Activated T-cell treated with anti-CD3 and anti-CD28 coated beads, Interleukin-2, amount 50 U/mL, for 4 hours (primary cell): ENCODE measurements at regions not wholly inside any gene's neighbourhood (a gene's known extent, or its start where the extent isn't known, plus 50 kb on each side); places are given as distances from the start of the nearest gene placed in this dataset.

ENCODE experiments used
- ATAC-seq, 2 donors: fragments of 200-7000 bp; cut with Tn5 transposase; one replicate each; pipeline ENCODE4 v1.10.0; 2021
- DNase-seq: peaks from one replicate; pipeline ENCODE4 v3.0.0-alpha.2; 2020
- H3K27me3 Mint-ChIP-seq: one replicate; pipeline ENCODE4 v1.8.0; 2021; ENCODE audit warnings: low read depth, mixed read lengths
- H3K36me3 Mint-ChIP-seq: one replicate; pipeline ENCODE4 v1.8.0; 2022; ENCODE audit warnings: mixed read lengths; ENCODE audit not compliant: insufficient read depth
- H3K4me1 Mint-ChIP-seq: one replicate; pipeline ENCODE4 v1.8.0; 2021; ENCODE audit warnings: low read depth, mixed read lengths
- H3K4me3 Mint-ChIP-seq: one replicate; pipeline ENCODE4 v1.8.0; 2021; ENCODE audit warnings: mild to moderate bottlenecking, moderate library complexity, mixed read lengths
- H3K9me3 Mint-ChIP-seq: one replicate; pipeline ENCODE4 v1.8.0; 2021; ENCODE audit warnings: mixed read lengths

DNA sequence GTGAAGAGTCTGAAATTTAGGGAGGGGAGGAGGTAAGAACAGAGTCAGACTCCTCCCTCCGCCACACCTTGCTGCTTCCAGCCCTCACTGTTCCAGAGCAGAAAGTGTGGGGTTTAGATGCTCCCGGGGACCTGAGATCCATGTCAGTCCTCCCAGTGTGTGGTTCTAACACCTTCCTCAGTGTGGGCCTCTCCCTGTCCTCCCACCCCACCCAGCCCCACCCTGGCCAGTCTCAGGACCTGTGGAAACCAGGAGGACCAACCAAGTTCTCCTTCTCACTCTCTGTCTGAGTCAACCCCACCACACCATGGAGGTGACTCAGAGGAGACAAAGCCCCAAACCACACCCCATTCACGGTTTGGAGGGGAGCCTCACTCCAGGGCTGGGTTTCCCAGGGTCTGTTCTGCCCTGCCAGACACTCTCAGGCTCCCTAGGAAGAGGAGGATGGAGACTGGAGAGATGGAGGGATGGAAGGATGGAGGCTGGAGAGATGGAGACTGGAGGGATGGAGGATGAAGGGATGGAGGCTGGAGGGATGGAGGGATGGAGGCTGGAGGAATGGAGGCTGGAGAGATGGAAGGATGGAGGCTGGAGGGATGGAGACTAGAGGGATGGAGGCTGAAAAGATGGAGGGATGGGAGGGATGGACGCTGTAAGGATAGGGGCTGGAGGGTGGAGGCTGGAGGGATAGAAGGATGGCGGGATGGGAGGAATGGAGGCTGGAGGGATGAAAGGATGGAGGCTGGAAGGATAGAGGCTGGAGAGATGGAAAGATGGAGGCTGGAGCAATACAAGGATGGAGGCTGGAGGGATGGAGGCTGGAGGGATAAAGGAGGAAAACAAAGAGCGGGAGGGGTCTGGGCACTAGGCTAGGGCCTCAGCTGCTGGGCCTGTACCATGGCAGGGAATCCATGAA lies 100.9 kb upstream of the RUNX3 start:
- peak; percentile 69 for DNase-seq
- Mint-ChIP-seq H3K4me1 (peaks cover 77% of the 10 kb centered on the region), H3K4me3 (peak overlapping the region; percentile 76)

DNA sequence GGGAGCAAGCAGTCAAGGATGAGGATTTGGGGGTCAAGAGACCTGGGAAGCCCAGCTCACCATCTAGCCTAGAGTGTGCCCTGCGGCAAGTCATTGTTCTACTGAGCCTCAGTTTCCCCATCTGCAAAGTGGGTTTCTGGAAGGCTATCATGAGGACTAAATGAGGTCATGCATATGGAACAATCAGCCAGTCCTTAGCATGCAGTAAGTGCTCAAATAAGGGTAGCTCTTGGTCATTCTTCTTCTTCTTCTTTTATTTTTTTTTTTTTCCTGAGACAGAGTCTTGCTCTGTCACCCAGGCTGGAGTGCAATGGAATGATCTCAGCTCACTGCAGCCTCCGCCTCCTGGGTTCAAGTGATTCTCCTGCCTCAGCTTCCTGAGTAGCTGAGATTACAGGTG lies 99.9 kb upstream of the RUNX3 start:
- ATAC-seq (no peak), DNase-seq (no peak)
- Mint-ChIP-seq H3K36me3 (no peaks in the 10 kb centered on the region), H3K4me3 (no peak overlapping the region), H3K4me1 (peaks cover 82% of the 10 kb centered on the region), H3K9me3 (no peaks in the 10 kb centered on the region), H3K27me3 (no peaks in the 10 kb centered on the region)

More for the DNA sequence above, 100.9 kb upstream of the RUNX3 start:
- Mint-ChIP-seq H3K9me3 (no peaks in the 10 kb centered on the region), H3K36me3 (no peaks in the 10 kb centered on the region), H3K27me3 (no peaks in the 10 kb centered on the region)
- ATAC-seq = peak; percentile 87 to 88

DNA sequence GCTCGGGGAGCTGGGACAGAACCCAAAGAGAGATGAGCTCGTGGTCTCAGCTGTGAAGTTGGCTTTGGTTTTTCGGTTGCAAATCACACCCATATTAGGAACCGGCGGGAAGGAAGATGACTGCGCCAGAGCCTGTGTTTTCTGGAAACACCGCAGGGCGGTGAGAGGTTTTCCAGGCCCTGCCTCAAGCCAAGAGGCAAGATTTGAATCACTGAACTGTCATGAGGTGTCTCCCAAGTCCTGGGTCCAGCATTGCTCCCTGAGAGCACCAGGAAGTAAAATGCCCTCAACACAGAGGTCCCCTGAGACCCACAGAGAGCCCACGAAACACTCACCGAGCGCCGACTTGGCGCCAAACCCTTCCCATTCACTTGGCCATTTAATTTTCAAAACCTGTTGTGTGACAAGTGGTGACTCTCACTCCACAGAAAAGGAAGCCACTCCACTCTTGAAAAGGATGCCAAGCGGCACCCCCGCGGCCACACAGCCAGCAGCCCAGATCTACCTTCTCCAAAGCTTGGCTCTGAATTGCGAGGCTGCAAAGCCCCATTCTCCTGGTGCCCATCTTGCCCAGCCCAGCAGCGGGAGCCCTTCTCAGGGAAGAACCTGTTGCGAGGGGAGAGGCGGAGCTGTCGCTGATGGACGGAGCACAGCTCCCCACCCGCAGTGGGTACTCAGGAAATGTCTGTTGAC lies 99.0 kb upstream of the RUNX3 start:
- ATAC-seq (peak in 1 of 2 donors; percentile 5), DNase-seq (no peak)
- H3K36me3 Mint-ChIP-seq = no peaks in the 10 kb centered on the region
- H3K4me3 Mint-ChIP-seq = peak overlapping the region; percentile 63
- no peaks in the 10 kb centered on the region for H3K9me3 Mint-ChIP-seq
- H3K27me3 Mint-ChIP-seq = no peaks in the 10 kb centered on the region
- peaks cover 88% of the 10 kb centered on the region for H3K4me1 Mint-ChIP-seq

DNA sequence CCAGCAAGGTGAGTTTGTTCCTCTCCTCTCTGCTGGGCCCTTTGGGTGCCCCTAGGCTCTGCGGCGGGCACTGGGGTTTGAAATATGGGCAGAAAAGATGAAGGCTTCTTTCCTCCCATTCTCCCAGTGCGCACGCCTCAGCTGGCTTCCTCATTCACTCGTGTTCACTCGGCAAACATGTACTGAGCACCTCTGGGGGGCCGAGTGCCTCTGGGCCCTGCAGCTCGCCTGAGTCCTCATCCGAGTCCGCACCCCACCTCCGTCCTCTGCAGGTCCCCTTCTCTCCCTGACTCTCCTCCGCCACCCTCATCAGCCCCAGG lies 98.5 kb upstream of the RUNX3 start:
- no peak for ATAC-seq
- no peak overlapping the region for H3K4me3 Mint-ChIP-seq

DNA sequence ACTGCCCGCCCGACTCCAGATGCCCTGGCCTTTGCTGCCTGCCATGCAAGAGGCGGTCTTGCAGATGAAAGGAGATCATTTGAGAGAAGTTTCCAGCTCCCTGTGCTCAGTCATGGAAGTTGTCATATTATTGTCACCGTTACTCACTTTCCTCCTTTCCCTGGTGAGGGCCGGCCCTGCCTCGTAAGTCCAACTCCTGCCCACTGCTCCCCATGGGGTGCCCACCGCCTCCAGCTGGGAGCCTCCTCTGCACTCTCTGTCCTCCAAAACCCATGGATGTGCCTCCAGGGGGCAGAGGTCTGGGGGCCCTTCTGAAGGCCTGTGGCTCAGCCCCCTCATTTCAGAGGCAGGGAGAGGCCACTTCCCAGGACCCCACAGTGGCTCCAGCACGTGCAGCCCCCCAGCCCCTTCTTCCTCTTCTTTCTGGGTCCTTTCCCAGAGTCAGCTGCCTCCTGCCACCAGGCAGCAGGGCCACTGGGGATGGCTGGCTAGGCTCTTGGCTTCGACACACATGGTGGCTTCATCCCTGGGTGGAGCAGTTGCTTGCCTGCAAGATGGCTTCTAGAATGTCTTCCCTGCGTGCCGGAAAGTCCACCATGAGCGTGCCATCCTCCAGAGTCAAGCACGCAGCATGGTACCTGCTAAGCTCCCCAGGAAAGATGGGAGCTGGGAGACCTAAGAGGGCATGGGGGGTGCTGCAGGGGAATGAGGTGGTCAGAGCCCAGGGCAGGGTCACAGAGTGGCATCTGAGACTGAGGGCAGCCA lies 97.9 kb upstream of the RUNX3 start:
- H3K4me1 Mint-ChIP-seq = peaks cover 88% of the 10 kb centered on the region
- no peak overlapping the region for H3K4me3 Mint-ChIP-seq

More for the DNA sequence above, 98.5 kb upstream of the RUNX3 start:
- DNase-seq = no peak
- H3K4me1 Mint-ChIP-seq = peaks cover 88% of the 10 kb centered on the region
- no peaks in the 10 kb centered on the region for H3K9me3 Mint-ChIP-seq
- no peaks in the 10 kb centered on the region for H3K36me3 Mint-ChIP-seq
- H3K27me3 Mint-ChIP-seq = no peaks in the 10 kb centered on the region

DNA sequence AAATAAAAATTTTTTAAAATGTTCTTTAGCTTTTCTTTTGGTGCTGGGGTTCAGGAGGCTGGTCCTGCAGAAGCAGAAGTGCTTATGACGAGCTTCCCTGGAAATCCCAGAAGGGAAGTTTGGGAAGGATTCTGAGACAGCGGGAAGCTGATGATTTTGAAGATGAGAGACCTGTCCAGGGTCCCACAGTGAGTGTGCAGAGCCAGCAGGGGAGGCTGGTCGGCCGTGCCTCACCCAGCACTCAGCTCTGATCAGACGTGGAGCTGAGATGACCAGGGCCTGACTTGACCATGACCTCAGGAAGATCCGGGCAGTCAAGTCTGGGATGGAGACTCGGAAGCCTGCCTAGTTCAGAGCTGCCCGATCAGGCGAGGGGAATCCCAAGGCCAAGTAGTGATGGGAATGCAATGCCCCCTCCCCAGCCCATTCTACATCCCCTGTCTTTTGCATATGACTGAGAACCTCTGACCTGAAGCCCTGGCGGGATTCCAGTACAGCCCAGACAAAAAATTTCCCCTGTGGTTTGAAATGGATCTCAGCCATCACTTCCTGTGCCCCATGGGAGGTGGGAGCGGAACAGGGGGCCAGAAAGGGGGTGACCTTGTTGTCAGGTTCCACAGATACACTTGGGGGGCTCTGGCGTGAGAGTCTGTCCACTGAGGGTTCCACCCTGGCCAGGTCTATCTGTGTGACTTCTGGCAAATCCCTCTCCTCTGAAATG lies 96.8 kb upstream of the RUNX3 start:
- DNase-seq = no peak
- no peaks in the 10 kb centered on the region for H3K27me3 Mint-ChIP-seq
- H3K9me3 Mint-ChIP-seq = no peaks in the 10 kb centered on the region
- ATAC-seq = no peak
- no peak overlapping the region for H3K4me3 Mint-ChIP-seq
- H3K4me1 Mint-ChIP-seq = peaks cover 83% of the 10 kb centered on the region
- H3K36me3 Mint-ChIP-seq = no peaks in the 10 kb centered on the region

More for the DNA sequence above, 97.9 kb upstream of the RUNX3 start:
- DNase-seq (no peak), ATAC-seq (no peak)
- Mint-ChIP-seq H3K27me3 (no peaks in the 10 kb centered on the region), H3K9me3 (no peaks in the 10 kb centered on the region), H3K36me3 (no peaks in the 10 kb centered on the region)

DNA sequence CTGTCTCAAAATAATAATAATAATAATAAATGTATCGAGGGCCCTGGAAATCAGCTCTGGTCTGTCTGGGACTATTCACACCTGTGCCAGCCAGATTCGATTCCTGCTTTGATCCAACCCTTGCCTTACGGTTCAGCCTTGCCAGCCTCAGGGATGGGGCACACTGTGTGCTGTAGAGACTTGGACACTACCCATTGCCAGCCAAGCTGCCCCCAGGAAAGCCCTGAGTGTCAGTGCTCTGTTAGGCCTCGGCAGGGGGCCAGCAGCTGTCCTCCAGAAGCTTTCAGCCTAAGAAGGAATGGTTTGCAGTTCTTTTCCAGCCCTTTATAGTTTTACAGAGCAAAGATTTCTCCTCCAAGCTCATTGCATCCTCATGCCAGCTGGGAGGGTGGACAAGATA lies 96.2 kb upstream of the RUNX3 start:
- Mint-ChIP-seq H3K9me3 (no peaks in the 10 kb centered on the region), H3K4me3 (no peak overlapping the region), H3K36me3 (no peaks in the 10 kb centered on the region), H3K4me1 (peaks cover 83% of the 10 kb centered on the region), H3K27me3 (no peaks in the 10 kb centered on the region)
- ATAC-seq (no peak), DNase-seq (no peak)

DNA sequence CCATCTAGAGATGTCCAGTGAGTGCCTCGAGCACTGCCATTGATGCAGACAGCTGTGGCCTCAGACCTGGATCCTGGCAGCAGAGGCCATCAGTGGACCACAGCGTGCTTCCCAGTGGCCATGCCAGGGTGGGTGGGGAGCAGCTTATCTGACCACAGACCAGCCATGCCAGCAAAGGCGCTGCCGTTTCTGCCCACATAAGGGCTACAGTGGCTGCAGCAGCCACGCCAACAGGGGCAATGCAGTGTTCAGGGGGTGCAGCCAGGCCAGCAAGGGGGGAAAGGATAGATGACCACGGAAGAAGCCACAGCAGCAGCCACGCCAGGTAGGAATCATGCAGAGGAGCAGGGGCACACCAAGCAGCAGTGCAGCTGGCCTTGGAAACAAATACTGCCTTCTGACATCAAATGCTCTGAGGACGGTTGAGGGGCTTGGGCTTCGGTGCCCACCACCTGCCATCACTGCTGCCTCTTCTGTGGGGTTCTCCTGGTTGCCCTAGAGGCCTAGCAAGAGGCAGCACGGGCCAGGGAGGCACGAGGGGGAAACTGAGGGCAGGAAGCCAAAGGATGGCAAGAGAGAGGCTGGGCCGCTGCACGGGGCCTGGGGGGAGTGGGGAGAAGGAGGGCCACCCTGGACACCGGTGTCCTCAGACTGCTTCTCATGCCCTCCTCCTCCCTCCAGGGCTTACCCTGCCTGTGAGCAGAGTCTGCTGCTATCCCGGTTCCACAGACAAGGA lies 94.7 kb upstream of the RUNX3 start:
- no peak overlapping the region for H3K4me3 Mint-ChIP-seq
- ATAC-seq = no peak
- no peaks in the 10 kb centered on the region for H3K36me3 Mint-ChIP-seq

DNA sequence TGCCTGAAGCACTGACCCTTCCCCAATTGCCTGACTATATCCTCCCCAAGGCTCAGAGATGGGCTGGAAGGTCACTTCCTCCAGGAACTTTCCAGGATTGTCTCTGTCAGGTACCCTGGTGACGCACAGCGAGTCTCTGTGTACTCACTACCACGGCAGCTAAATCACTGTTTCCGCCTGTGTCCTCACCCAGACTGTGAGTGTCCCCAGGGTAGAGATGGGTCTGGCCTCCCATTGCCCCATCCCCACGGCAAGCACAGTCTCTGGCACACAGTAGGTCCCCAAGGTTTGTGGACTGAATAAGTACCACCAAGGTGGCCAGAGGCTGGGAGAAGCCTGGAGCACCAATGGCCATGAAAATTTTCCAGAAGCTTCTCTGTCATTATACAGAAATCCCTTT lies 93.8 kb upstream of the RUNX3 start:
- Mint-ChIP-seq H3K27me3 (no peaks in the 10 kb centered on the region), H3K36me3 (no peaks in the 10 kb centered on the region), H3K9me3 (no peaks in the 10 kb centered on the region), H3K4me3 (no peak overlapping the region), H3K4me1 (peaks cover 81% of the 10 kb centered on the region)
- no peak for DNase-seq
- no peak for ATAC-seq

More for the DNA sequence above, 94.7 kb upstream of the RUNX3 start:
- Mint-ChIP-seq H3K9me3 (no peaks in the 10 kb centered on the region), H3K4me1 (peaks cover 83% of the 10 kb centered on the region), H3K27me3 (no peaks in the 10 kb centered on the region)
- DNase-seq = no peak

DNA sequence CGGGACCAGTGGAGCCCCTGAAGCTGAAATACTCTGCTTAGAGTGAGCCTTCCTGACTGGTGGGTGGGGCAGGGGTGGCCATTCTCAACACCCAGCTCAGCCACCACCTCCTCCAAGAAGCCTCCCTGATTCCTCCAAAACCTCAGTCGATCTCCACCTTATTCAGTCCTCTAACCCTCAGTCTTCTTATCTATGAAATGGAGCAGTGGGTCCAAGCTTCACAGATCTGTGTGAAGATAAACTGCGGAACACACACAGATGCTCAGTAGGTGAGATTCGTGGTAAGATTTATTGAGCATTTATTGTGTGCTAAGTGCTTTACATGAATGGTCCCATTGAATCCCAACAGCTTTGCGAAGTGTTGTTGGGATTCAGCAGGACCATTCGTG lies 93.1 kb upstream of the RUNX3 start:
- DNase-seq (no peak), ATAC-seq (no peak)
- H3K27me3 Mint-ChIP-seq = no peaks in the 10 kb centered on the region
- no peaks in the 10 kb centered on the region for H3K9me3 Mint-ChIP-seq
- peak overlapping the region; percentile 68 for H3K4me3 Mint-ChIP-seq
- H3K4me1 Mint-ChIP-seq = peaks cover 78% of the 10 kb centered on the region
- no peaks in the 10 kb centered on the region for H3K36me3 Mint-ChIP-seq

DNA sequence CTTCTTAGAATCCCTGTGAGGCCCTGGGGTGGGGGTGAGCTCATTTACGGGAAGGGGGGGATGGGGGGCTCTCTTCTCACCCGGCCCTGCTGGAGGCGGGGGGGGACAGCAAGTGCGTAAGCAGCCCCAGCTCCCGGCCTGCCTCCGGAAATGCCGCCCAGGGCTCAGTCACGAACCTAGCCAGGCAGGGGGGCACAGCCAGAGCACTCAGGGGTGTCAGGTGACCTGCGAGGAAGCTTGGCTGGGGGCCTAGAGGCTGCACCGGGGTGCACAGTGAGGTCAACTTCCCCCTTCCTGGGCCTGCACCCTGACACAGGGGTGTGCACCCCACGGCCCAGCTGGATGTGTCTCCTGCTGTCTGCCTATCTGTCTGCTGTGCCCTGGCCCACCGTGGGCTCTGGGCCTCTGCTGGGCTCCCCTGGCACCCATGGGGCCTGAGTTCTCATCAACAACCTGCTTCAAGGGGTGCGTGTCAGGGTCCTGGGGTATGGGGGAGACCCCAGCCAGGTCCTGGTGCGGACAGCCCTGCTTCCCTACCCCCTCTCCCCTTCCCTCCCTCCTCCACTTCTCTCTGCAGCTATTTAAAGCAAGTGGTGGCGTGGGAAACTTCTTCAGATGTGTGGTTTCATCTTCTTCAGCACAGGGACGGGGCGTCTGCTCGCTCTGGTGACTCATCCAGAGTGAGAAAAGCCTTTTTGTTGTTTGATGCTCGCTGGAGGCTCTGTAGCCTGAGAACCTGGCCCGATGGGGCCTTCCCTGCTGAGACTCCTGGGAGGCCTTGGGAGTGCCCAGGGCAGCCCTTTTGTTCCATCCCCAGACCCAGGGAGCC lies 92.5 kb upstream of the RUNX3 start:
- Mint-ChIP-seq H3K4me1 (peaks cover 77% of the 10 kb centered on the region), H3K4me3 (peak overlapping the region; percentile 68), H3K36me3 (no peaks in the 10 kb centered on the region), H3K27me3 (no peaks in the 10 kb centered on the region), H3K9me3 (no peaks in the 10 kb centered on the region)
- ATAC-seq = peak; percentile 85 to 86
- peak; percentile 93 for DNase-seq

DNA sequence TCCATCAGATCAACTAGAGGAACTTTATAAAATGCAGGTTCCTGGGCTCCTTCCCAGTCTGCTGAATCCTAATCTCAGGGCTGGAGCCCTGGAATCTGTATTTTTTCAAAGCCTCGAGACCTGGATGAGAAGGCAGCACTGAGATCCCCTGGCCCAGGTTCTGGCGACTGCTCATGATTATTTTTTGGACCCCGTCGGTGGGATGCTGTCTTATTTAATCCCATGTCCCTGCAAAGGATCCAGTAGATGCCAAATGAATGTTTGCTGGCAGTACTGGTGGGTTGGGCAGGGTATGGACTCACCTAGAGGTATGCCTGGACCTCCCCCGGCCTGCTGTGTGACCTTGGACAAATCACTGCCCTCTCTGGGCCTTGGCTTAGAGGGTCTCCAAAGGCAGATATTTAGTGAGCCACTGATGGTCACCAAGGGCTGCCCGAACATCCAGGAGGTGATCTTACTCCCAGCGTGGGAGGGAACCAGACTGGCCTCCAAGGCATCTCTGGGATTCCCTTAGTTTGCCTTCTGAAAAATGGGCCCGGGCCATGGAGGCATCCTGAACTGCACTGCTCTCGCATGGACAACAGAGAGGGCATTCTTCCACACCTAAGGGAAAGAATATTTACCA lies 91.6 kb upstream of the RUNX3 start:
- no peak for ATAC-seq
- DNase-seq = no peak
- no peaks in the 10 kb centered on the region for H3K27me3 Mint-ChIP-seq
- no peak overlapping the region for H3K4me3 Mint-ChIP-seq
- no peaks in the 10 kb centered on the region for H3K36me3 Mint-ChIP-seq
- H3K4me1 Mint-ChIP-seq = peaks cover 73% of the 10 kb centered on the region
- H3K9me3 Mint-ChIP-seq = no peaks in the 10 kb centered on the region
